Stromal cell of bone marrow (primary cell): ENCODE measurements at regions not wholly inside any gene's neighbourhood (a gene's known extent, or its start where the extent isn't known, plus 50 kb on each side); places are given as distances from the start of the nearest gene placed in this dataset.

ENCODE experiments used
- DNase-seq: peaks from one replicate; pipeline ENCODE4 v3.0.0-alpha.2; 2012; ENCODE audit warnings: low read depth

GRCh38 chr14:29111554-29111953 lies 345.0 kb downstream of the FOXG1 start:
- DNase-seq: no peak

- no peak for DNase-seq
Measured at GRCh38 chr14:29123017-29123416, 356.4 kb downstream of the FOXG1 start.

- no peak for DNase-seq
Measured at GRCh38 chr14:29126361-29126760, 359.8 kb downstream of the FOXG1 start.

- no peak for DNase-seq
Measured at GRCh38 chr14:29126865-29127264, 360.3 kb downstream of the FOXG1 start.

- no peak for DNase-seq
Measured at GRCh38 chr14:29140016-29140415, 373.4 kb downstream of the FOXG1 start.

- DNase-seq: peak; percentile 97
Measured at GRCh38 chr14:29144621-29145020, 378.0 kb downstream of the FOXG1 start.

- DNase-seq: no peak
Measured at GRCh38 chr14:29148221-29148620, 381.6 kb downstream of the FOXG1 start.

GRCh38 chr14:29149798-29150197 lies 383.2 kb downstream of the FOXG1 start:
- no peak for DNase-seq

- no peak for DNase-seq
Measured at GRCh38 chr14:29150659-29151058, 384.1 kb downstream of the FOXG1 start.

GRCh38 chr14:29156096-29156495 lies 389.5 kb downstream of the FOXG1 start:
- DNase-seq: no peak

GRCh38 chr14:29161593-29161992 lies 395.0 kb downstream of the FOXG1 start:
- DNase-seq: no peak

- no peak for DNase-seq
Measured at GRCh38 chr14:29163109-29163508, 396.5 kb downstream of the FOXG1 start.

GRCh38 chr14:29165431-29165830 lies 398.8 kb downstream of the FOXG1 start:
- no peak for DNase-seq

GRCh38 chr14:29166507-29166906 lies 399.9 kb downstream of the FOXG1 start:
- DNase-seq: no peak

- DNase-seq: no peak
Measured at GRCh38 chr14:29168149-29168548, 401.6 kb downstream of the FOXG1 start.

- no peak for DNase-seq
Measured at GRCh38 chr14:29169408-29169807, 402.8 kb downstream of the FOXG1 start.

GRCh38 chr14:29175706-29176105 lies 409.1 kb downstream of the FOXG1 start:
- no peak for DNase-seq

GRCh38 chr14:29176876-29177275 lies 410.3 kb downstream of the FOXG1 start:
- no peak for DNase-seq

GRCh38 chr14:29178971-29179370 lies 412.4 kb downstream of the FOXG1 start:
- DNase-seq: no peak

- DNase-seq: no peak
Measured at GRCh38 chr14:29191092-29191491, 424.5 kb downstream of the FOXG1 start.

GRCh38 chr14:29197557-29197956 lies 431.0 kb downstream of the FOXG1 start:
- no peak for DNase-seq

- no peak for DNase-seq
Measured at GRCh38 chr14:29205658-29206057, 439.1 kb downstream of the FOXG1 start.

- DNase-seq: no peak
Measured at GRCh38 chr14:29215853-29216252, 449.3 kb downstream of the FOXG1 start.

GRCh38 chr14:29216268-29217232 lies 450.0 kb downstream of the FOXG1 start:
- DNase-seq: no peak
